BJ (cell line): ENCODE measurements at regions not wholly inside any gene's neighbourhood (a gene's known extent, or its start where the extent isn't known, plus 50 kb on each side); places are given as distances from the start of the nearest gene placed in this dataset.

Experiments
- CTCF ChIA-PET: fragments of 350-600 bp; formaldehyde crosslinking; extraction: SDS; loops from one replicate; lab custom pipeline; 2021; ENCODE audit warnings: antibody characterized with exemption, inconsistent platforms; lab: Yijun Ruan, JAX
- POLR2A ChIA-PET: fragments of 300-600 bp; sonication (Branson Sonifier 250); formaldehyde crosslinking; extraction: SDS; loops from one replicate; lab custom pipeline; 2021; ENCODE audit warnings: antibody characterized with exemption; lab: Charles Lee
- DNase-seq: peaks from one replicate; pipeline ENCODE4 v3.0.0-alpha.2; 2011; ENCODE audit warnings: low read depth
- H3K27me3 ChIP-seq: 2 replicates; pipeline ENCODE4 v1.6.0; 2011; ENCODE audit warnings: low read length; ENCODE audit not compliant: control insufficient read depth, insufficient read depth
- H3K36me3 ChIP-seq: 2 replicates; pipeline ENCODE4 v1.5.1; 2011; ENCODE audit warnings: low read length; ENCODE audit not compliant: control insufficient read depth, insufficient read depth
- H3K4me3 ChIP-seq: 2 replicates; pipeline ENCODE4 v1.5.1; 2011; ENCODE audit warnings: low read depth, mild to moderate bottlenecking, control low read depth, low read length
- TF ChIP-seq, protein P1 (sequence below): IDR thresholded peaks from 2 replicates; pipeline ENCODE4 v1.5.1; 2011; ENCODE audit warnings: low read depth, mild to moderate bottlenecking, control low read depth, inconsistent platforms, low read length, moderate library complexity; ENCODE audit not compliant: insufficient read depth

DNA sequence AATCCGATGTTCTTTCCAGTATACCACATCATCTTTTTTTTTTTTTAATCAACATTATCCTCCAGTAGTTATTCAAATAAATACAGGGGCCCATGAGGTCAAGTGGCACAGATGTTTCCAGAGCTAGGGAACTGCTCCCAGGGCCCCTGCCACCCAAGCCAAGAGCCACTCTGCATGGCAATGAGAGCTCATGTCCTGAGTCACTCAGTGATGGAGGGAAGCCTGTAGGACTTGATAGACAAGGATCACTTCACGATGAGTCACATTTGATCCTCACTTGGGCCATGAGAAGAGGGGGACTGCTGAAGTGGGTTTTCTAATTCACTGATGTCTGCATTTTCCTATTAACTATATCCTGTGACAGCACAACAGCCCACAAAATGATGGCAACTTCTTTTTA is 127.0 kb upstream of the PKDCC start:
- no peak for DNase-seq
- TF ChIP-seq, protein P1, sequence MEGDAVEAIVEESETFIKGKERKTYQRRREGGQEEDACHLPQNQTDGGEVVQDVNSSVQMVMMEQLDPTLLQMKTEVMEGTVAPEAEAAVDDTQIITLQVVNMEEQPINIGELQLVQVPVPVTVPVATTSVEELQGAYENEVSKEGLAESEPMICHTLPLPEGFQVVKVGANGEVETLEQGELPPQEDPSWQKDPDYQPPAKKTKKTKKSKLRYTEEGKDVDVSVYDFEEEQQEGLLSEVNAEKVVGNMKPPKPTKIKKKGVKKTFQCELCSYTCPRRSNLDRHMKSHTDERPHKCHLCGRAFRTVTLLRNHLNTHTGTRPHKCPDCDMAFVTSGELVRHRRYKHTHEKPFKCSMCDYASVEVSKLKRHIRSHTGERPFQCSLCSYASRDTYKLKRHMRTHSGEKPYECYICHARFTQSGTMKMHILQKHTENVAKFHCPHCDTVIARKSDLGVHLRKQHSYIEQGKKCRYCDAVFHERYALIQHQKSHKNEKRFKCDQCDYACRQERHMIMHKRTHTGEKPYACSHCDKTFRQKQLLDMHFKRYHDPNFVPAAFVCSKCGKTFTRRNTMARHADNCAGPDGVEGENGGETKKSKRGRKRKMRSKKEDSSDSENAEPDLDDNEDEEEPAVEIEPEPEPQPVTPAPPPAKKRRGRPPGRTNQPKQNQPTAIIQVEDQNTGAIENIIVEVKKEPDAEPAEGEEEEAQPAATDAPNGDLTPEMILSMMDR = no peak
- CTCF ChIA-PET = interaction anchor here (0.9 kb wide), 1 partner anchor 51 kb away, joined by 3 read pairs; no protein-coding TSS in a partner anchor
- Histone ChIP-seq H3K4me3 (no peak overlapping the region), H3K36me3 (no peaks in the 10 kb centered on the region), H3K27me3 (peaks cover 1% of the 10 kb centered on the region; the same call in 1 of the 2 replicates)
- POLR2A ChIA-PET = interaction anchor here (0.7 kb wide), 1 partner anchor 143 kb away, joined by 7 read pairs; no protein-coding TSS in a partner anchor

DNA sequence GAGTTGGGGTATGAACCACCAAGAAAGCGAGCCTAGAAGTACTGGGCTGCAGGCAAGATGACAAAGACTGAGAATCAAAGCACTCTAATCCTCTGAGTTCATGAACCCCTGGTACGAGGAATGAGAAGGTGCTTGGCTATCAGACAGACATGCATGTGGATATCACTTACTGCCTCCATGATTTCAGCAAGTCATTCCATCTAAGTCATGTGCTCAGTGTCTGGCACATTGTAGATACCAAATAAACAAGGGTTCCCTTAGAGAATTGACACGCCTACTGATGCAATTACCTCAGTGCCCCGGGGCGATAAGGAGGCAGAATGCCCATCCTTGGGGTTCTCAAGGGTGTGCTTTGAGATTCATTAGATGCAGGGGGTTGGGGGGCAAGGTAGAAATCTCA is 125.6 kb upstream of the PKDCC start:
- Histone ChIP-seq H3K36me3 (no peaks in the 10 kb centered on the region), H3K27me3 (peaks cover 1% of the 10 kb centered on the region; the same call in 1 of the 2 replicates), H3K4me3 (no peak overlapping the region)
- POLR2A ChIA-PET = no interaction called here
- CTCF ChIA-PET = no interaction called here
- TF ChIP-seq, protein P1 = no peak
- DNase-seq = no peak

DNA sequence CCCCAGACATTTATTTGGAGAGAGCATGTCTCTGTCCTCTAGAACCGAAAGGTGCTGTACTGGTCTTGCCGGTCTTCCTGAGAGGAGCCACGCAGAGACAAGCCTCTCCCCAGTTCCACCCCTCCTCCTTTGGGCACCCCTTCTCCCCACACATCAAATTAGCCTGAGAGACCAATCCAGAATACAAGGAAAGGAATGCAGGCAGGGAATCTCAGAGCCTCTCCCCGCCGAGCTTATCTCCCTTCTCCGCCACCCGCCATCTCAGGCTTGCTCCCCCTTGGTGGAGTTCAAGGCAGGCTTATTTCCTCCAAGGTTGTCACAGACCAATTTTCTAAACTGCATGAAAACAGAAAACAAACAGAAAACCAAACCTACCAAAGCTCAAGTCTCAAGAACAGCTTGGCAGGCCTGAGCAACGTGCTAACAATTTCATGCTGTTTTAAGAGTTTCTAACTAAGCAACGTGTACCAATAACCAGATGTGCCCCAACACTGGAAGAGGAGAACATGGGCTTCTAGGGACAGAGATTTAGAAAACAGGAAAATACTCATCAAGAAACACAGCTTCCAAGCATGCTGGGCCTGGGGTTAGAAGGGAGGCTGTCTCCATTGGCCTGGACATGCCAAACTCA is 124.5 kb upstream of the PKDCC start:
- Histone ChIP-seq H3K4me3 (no peak overlapping the region), H3K36me3 (no peaks in the 10 kb centered on the region), H3K27me3 (peaks cover 1% of the 10 kb centered on the region; the same call in 1 of the 2 replicates)
- ChIA-PET CTCF (no interaction called here), POLR2A (no interaction called here)
- TF ChIP-seq, protein P1 = no peak
- no peak for DNase-seq

DNA sequence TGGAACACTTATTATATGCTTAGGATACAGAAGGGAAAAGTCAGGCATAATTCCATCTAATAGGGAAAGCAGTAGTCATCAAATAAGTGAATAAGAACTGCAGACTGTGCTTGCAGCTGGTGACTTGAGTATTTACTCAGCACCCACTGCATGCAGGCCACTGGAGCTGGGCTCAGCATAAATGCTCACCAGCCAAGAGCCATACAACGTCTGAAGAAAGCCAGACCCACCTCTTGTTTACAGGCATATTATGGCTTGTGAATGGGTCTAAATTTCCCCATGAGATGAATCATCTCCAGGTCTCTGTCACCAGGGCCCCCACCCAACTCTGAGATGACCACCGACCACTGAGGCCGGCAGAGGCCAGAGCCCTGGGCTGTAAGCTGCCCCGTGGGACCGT is 123.8 kb upstream of the PKDCC start:
- TF ChIP-seq, protein P1 = no peak
- Histone ChIP-seq H3K4me3 (no peak overlapping the region), H3K27me3 (0 out of 2 replicates have a peak, but pooled peaks cover 1% of the 10 kb centered on the region), H3K36me3 (no peaks in the 10 kb centered on the region)
- POLR2A ChIA-PET = no interaction called here
- DNase-seq = no peak
- CTCF ChIA-PET = interaction anchor here (1.1 kb wide), 1 partner anchor 131 kb away, joined by 3 read pairs; no protein-coding TSS in a partner anchor

DNA sequence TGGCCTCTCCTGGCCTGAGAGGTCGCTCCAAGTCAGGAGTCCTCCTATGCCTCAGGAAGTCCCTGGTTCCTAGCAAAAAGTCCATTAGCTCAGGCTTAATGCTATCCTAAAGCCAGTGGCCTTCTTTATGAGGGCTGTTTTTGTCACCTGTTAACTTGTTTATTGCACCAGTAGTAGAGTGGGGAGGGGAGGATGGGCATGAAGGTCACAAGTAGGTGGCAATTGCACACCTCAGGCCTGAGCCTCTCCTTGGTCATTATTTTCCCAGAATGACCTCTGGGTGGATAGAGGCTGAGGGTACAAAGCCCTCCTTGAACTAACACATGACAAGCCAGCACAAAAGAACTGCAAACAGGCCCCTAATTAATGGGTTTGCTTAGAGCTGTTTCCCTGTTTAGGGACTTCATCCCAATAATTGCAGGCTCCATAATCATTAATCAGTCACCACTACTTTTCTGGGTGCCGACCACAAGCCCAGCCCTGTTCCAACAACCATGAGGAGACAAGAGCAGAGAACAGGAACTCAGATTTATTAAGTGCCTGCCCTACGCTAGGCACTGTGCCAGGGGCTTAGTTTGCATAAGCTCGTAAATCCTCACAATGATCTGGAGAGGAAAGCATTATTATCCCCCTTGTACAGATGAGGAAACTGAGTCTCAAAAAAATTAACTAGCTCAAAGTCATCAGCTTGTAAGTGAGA is 123.0 kb upstream of the PKDCC start:
- Histone ChIP-seq H3K27me3 (0 out of 2 replicates have a peak, but pooled peaks cover 1% of the 10 kb centered on the region), H3K36me3 (no peaks in the 10 kb centered on the region), H3K4me3 (no peak overlapping the region)
- POLR2A ChIA-PET = no interaction called here
- DNase-seq = no peak
- CTCF ChIA-PET = interaction anchor here (0.7 to 1.1 kb wide), 2 partner anchors 55 to 130 kb away, joined by 3 read pairs; no protein-coding TSS in a partner anchor
- TF ChIP-seq, protein P1 = no peak
